OCI-LY3 (cell line): ENCODE measurements at regions not wholly inside any gene's neighbourhood (a gene's known extent, or its start where the extent isn't known, plus 50 kb on each side); places are given as distances from the start of the nearest gene placed in this dataset.

Source experiments
- CTCF ChIP-seq: fragments of 200-600, 300-600 bp; sonication (generic); IDR thresholded peaks from 2 replicates; pipeline ENCODE4 v1.5.1; 2014; ENCODE audit warnings: antibody characterized with exemption, low read length, low read depth
- EZH2phosphoT487 ChIP-seq: fragments of 200-600 bp; shearing (Covaris generic); IDR thresholded peaks from 2 replicates; pipeline ENCODE4 v1.6.1; 2018; ENCODE audit warnings: antibody characterized with exemption, mixed run types, low read depth

- TF ChIP-seq CTCF: no peak
- no peak for TF ChIP-seq EZH2phosphoT487
Observed at GRCh38 chr3:159522276-159522675, 466.4 kb upstream of the IL12A start.
